Activated naive CD8-positive, alpha-beta T cell treated with anti-CD3 and anti-CD28 coated beads for 36 hours (primary cell): ENCODE measurements at regions not wholly inside any gene's neighbourhood (a gene's known extent, or its start where the extent isn't known, plus 50 kb on each side); places are given as distances from the start of the nearest gene placed in this dataset.

Experiments used
- DNase-seq: peaks from one replicate; pipeline ENCODE4 v3.0.0; 2021
- H3K27ac Mint-ChIP-seq: one replicate; pipeline ENCODE4 v1.8.0; 2022; ENCODE audit warnings: mild to moderate bottlenecking, moderate library complexity, mixed read lengths
- H3K27me3 Mint-ChIP-seq: one replicate; pipeline ENCODE4 v1.8.0; 2022; ENCODE audit warnings: mild to moderate bottlenecking, mixed read lengths
- H3K36me3 Mint-ChIP-seq: one replicate; pipeline ENCODE4 v1.8.0; 2021; ENCODE audit warnings: mild to moderate bottlenecking, mixed read lengths
- H3K4me1 Mint-ChIP-seq: one replicate; pipeline ENCODE4 v1.8.0; 2021; ENCODE audit warnings: mixed read lengths
- H3K4me3 Mint-ChIP-seq: one replicate; pipeline ENCODE4 v1.8.0; 2022; ENCODE audit warnings: mild to moderate bottlenecking, moderate library complexity, mixed read lengths
- H3K9me3 Mint-ChIP-seq: one replicate; pipeline ENCODE4 v1.8.0; 2022; ENCODE audit warnings: mixed read lengths

DNA sequence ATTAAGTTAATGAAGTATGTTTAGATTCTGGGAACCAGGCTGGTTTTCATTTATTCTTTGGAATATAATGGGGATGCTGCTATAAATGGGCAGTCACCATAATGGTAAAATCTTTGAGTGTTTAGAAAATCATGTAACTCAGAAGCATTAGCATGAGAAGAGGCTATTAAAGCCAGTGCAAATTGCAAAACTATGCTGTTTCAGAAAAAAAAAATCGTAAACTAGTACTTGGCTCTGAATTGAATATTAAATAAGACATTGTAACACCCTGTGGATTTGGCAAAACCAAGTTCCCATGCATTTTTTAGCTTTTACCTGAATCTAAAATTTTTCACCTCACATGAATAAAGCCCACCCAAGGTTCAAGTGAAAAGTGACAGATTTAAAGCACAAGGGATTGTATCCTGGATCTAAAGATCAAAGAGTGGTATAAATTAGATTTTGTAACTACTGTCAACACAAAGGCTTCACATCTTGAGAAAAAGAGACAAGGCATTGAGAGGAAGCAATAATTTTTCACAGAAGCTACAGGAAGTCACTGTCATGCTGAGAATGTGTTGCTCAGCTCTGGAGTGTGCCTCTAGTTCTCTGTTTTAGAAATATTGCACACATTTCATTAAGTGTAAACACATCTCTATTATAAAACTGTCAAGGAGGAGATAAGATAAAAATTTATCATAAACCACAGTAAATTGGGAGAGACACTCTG is 142.2 kb downstream of the ABCA8 start:
- Mint-ChIP-seq H3K36me3 (no peaks in the 10 kb centered on the region), H3K27me3 (peaks cover 3% of the 10 kb centered on the region), H3K4me3 (no peak overlapping the region), H3K4me1 (no peaks in the 10 kb centered on the region), H3K27ac (no peak overlapping the region), H3K9me3 (peaks cover 4% of the 10 kb centered on the region)
- DNase-seq, result no peak

DNA sequence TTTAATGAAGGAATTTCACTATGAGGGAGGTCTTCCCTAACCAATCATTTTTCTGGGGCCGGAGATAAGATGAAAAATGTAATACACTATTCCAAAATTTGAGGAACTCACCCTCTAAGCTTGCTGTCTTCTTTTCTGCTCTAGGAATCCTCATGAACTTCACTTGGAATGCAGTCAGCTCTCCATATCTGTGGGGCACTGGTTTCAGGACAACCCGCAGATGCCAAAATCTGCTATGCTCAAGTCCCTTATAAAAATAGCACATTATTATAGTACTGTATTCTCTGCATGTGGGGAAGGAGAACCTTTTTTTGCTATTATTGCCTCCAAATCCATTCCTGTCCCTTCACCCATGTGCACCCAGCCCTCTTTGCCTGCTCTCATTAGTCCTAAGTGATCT is 146.0 kb downstream of the ABCA8 start:
- Mint-ChIP-seq H3K36me3 (no peaks in the 10 kb centered on the region), H3K4me1 (no peaks in the 10 kb centered on the region), H3K4me3 (no peak overlapping the region), H3K27ac (no peak overlapping the region), H3K27me3 (peaks cover 6% of the 10 kb centered on the region), H3K9me3 (peaks cover 4% of the 10 kb centered on the region)
- DNase-seq, result no peak

DNA sequence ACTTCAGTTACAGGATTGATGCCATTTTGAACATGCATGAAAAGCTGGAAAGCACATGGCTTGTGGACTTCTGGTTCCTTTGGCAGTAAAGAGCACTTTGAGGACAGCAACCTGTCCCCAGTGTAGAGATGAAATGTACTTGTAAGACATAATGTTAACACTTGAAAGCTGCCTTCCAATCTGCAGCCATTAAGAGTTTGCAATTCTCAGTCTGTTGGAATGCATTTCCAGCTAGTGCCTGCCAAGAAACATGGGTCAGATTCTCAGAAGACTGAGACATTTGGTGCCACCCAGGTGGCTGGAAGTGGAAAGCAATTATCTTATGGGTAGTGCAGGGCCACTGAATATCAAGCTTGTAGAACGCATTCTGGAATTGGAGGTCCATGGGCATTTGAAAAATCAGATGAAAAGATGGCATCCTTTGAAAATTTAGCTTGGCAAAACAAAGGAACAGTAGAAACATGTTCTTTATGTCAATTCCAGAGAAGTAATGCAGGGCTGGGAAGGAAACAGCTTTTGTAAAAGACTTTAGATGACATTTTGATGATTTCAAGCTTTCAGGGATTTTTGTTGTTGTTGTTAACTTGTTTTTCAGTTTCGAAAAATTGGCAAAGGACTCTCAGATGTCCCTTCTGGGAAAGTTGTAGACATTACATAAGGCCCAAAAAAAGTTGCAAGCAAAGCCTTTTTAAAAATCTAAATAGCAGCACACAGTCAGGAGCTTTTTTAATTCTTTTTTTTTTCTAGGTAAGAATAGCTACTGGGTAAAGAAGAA is 147.0 kb downstream of the ABCA8 start:
- H3K4me1 Mint-ChIP-seq, result no peaks in the 10 kb centered on the region
- no peak overlapping the region for H3K27ac Mint-ChIP-seq
- H3K4me3 Mint-ChIP-seq, result no peak overlapping the region
- peaks cover 6% of the 10 kb centered on the region for H3K27me3 Mint-ChIP-seq
- H3K36me3 Mint-ChIP-seq, result no peaks in the 10 kb centered on the region
- H3K9me3 Mint-ChIP-seq, result peaks cover 4% of the 10 kb centered on the region
- no peak for DNase-seq

DNA sequence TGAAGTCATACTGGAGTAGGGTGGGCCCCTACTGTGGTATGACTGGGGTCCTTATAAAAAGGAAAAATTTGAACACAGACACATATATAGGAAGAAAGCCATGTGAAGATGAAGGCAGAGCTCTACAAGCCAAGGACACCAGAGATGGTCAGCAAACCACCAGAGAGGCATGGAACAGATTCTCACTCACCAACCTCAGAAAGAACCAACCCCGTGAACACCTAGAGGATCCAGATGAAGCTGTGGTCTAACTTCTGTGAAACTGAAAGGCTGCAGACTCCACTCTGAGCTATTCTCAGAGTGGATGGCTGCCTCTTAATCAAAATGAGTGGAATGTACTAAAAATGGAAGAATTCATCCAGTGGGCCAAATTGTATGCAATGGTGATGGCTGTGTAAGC is 149.6 kb downstream of the ABCA8 start:
- Mint-ChIP-seq H3K9me3 (no peaks in the 10 kb centered on the region), H3K36me3 (no peaks in the 10 kb centered on the region), H3K27ac (no peak overlapping the region), H3K4me1 (no peaks in the 10 kb centered on the region), H3K4me3 (no peak overlapping the region), H3K27me3 (peaks cover 6% of the 10 kb centered on the region)
- DNase-seq, result no peak

DNA sequence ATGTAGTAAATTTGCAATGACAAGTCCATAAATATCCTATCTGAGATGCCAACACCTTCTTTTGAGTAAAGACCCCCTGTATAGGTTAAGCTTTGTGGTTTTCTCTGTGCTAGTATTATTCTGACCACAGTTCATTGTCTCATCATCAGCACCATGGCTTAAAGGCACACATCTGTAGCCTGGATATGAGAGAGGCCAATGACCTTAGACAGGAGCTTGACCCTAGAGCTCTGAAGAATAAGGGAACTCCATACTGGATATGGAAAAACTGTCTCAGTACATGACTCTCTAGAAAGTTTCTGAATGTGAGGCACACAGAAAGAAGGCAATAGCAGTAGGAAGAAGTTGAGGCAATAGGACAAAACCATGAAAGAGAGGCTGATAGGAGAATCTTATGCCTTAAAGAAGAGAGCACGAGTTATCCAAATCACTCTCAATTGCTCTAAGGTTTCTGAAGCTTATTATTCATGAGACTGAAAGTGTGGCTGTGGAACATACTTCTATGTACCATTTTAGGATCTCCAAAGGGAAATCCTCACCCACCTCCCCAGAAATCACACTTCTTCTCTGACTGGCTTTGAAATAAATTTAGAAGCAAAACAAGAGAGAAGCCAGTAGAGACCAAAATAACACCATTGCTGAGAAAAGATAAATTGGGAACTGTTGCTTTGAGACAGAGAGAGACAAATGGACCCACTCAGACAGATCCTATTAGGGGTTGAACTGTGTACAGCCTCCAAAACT is 150.2 kb downstream of the ABCA8 start:
- DNase-seq, result no peak
- no peak overlapping the region for H3K27ac Mint-ChIP-seq
- no peak overlapping the region for H3K4me3 Mint-ChIP-seq
- no peaks in the 10 kb centered on the region for H3K4me1 Mint-ChIP-seq
- peaks cover 3% of the 10 kb centered on the region for H3K27me3 Mint-ChIP-seq
- no peaks in the 10 kb centered on the region for H3K36me3 Mint-ChIP-seq
- H3K9me3 Mint-ChIP-seq, result no peaks in the 10 kb centered on the region

DNA sequence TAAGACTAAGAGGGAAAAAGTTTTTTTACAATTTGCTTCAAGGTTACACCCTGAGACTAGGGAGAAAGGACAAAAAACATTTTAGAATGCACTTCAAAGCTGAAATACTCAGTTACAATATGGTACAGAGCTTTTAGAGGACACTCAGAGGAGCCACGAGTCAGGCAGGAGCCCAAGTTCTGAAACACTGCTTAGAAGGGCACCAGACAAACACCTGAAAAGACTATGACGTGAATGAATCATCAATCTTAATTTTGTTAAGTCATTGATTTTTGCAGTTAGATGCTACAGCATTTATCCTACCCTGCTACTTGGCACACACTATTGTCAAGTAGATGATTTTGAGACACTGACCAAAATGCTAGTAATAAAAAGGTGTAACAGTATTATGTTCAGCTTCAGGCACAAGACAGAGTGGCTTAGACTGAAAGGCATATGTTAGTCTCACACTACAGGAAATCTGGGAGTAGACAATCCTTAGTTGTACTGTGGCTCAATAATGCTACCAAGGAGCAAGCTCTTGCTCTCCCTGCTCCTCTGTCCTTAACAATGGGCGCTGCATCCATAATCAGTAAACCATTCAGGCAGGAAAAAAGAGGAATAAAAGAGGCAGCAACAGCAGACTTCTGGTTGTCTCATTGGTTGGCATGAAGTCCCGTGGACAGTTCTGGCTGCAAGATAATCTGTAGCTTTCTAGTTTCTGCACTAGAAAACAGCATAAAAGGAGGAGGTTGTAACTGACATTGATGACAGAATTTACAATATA is 151.8 kb downstream of the ABCA8 start:
- no peaks in the 10 kb centered on the region for H3K9me3 Mint-ChIP-seq
- H3K4me3 Mint-ChIP-seq, result no peak overlapping the region
- H3K27me3 Mint-ChIP-seq, result peaks cover 3% of the 10 kb centered on the region
- no peaks in the 10 kb centered on the region for H3K36me3 Mint-ChIP-seq
- no peak overlapping the region for H3K27ac Mint-ChIP-seq
- no peak for DNase-seq
- H3K4me1 Mint-ChIP-seq, result no peaks in the 10 kb centered on the region

DNA sequence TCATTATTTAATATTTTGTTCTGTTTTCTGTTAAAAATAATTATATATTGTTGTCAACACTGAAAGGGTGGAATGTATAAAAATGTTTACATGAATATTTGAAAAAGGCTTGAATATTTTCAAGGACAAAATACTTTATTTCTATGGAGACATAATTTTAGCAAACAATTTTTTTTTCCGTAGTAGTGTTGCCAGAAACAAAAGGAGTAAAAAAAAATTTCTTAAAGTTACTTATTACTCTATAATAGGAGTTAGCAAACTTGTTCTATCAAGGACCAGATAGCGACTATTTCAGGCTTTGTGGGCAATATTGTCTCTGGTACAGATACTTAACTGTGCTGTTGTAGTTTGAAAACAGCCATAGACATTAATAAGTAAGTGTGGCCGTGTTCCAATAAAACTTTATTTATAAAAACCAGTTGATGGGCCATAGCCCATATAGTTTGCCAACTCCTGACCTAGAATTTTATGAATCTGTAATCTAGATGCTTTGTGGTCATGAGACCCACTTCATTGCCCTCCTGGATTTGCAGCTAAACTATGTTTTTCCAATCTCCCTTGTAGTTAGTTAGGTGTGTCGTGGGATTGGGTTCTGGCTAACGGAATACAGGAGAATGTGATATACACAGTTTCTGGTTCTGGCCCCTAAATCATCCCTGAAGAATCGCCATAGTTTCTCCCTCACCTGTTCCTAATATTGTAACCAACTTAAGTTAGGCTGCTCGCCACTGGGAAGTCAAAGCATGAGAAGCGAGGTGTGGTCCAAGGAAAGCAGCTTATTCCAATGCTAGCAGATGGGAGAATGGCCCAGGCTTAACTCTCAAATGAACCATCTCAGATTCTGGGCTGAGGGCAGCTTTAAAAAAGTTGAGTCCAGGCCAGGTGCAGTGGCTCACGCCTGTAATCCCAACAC is 153.6 kb downstream of the ABCA8 start:
- Mint-ChIP-seq H3K27me3 (peaks cover 3% of the 10 kb centered on the region), H3K27ac (no peak overlapping the region), H3K36me3 (no peaks in the 10 kb centered on the region), H3K4me3 (no peak overlapping the region), H3K4me1 (no peaks in the 10 kb centered on the region), H3K9me3 (no peaks in the 10 kb centered on the region)
- DNase-seq, result no peak

DNA sequence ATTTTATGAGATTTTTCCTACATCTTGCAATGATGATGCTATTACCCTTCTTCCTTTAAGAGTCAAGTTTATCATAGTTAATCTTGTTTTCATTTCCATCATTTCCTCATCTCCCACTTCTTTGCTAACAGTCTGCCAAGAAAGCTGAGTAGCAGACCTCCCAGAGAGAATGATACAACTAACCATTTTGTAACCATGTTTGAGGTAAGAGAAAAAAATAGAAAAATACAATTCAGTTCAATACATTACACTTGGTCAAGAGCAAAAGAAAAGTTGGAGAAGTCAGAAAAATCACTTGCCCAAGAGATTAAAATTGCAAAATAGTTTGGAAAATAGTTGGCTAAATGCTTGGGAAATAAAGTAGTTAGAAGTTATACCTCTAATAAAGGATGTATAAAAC is 154.4 kb downstream of the ABCA8 start:
- no peak for DNase-seq
- no peak overlapping the region for H3K4me3 Mint-ChIP-seq
- no peaks in the 10 kb centered on the region for H3K4me1 Mint-ChIP-seq
- no peaks in the 10 kb centered on the region for H3K9me3 Mint-ChIP-seq
- no peak overlapping the region for H3K27ac Mint-ChIP-seq
- no peaks in the 10 kb centered on the region for H3K36me3 Mint-ChIP-seq
- H3K27me3 Mint-ChIP-seq, result peaks cover 3% of the 10 kb centered on the region

DNA sequence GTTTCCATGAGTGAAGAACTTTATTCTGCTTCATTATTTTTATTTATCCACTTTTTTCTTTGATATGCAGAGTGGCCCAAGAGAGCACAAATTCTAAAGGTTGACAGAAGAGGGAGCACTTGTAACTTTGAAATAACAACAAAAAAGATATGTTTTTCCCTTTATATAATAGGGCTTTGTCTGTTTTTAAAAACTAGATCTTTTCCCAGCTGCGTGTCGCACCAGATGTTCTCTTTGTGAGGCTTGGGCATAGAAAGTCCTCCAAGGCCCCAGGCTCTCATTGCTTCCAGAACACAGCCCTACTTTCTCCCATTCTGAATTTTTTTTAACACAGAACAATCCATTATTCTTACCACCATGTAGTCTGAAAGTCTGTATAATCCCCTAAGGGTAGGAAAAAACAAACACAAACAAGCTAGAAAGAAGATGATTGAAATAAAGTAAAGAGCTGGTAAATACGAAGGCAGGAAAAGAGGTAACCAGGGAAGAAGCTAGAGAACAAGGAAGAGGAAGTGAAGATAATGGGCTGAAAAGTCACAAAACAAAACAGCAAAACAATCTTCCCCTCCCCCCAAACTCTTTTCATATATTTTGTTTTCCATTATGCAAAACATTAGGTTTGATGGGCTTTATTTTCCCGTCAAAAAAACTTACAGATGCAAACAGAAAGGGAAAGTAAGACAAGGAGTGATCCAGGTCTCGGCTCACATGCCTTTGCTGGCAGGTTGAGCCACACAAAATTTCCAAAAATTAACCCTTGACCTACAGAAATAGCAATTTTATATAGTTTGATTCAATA is 160.4 kb downstream of the ABCA8 start:
- Mint-ChIP-seq H3K27me3 (peaks cover 5% of the 10 kb centered on the region), H3K27ac (no peak overlapping the region), H3K4me3 (no peak overlapping the region), H3K4me1 (no peaks in the 10 kb centered on the region), H3K9me3 (no peaks in the 10 kb centered on the region), H3K36me3 (no peaks in the 10 kb centered on the region)
- no peak for DNase-seq

DNA sequence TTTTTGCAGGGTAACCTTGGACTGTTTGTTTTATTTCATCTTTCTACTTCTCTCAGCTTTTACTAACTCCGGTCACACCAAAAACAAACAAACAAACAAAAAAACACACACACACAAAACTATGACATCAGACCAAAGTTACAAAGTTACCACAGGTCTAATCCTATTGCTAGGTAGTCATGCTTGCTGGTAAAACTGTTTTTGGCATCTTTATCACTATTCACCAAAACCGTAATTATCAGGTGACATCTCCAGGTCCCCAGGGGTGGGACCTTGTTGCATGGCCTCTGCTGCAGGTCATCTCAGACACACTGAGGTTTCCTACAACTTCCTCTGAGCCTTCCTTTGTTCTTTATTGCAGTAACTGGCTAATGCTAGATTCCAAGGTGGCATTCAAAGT is 162.3 kb downstream of the ABCA8 start:
- Mint-ChIP-seq H3K9me3 (no peaks in the 10 kb centered on the region), H3K4me3 (no peak overlapping the region), H3K36me3 (no peaks in the 10 kb centered on the region), H3K4me1 (no peaks in the 10 kb centered on the region), H3K27me3 (peaks cover 14% of the 10 kb centered on the region), H3K27ac (no peak overlapping the region)
- no peak for DNase-seq

DNA sequence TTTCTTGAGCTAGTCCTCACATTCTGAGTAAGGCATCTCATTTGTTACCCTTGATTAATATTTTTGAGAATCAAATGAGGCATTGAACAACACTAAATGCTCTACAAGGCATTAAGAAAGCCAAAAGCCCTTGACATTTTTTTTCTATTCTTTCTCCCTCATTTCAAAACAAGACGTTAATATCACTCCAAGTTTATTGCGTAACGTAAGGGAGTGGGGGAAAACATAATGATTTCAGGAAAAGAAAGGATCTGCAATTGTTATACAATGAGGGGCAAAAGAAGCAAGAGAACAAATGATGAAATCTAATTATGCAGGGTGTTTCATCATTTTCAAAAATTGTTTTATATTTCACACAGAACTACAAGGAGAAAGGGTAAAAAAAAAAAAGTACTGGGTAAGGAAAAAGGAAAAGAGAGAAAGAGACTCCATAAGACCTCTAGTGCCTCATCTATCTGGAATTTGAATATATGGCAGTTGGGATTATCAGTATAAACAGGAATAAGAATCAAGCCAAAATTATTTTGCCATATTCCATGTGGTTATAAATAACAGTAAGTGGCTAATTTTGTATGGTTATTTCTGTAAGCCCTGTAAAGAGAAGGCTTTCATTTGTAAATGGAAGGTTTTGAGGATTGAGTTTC is 163.0 kb downstream of the ABCA8 start:
- no peak for DNase-seq
- H3K4me3 Mint-ChIP-seq, result no peak overlapping the region
- no peaks in the 10 kb centered on the region for H3K9me3 Mint-ChIP-seq
- H3K27me3 Mint-ChIP-seq, result peaks cover 14% of the 10 kb centered on the region
- no peak overlapping the region for H3K27ac Mint-ChIP-seq
- H3K36me3 Mint-ChIP-seq, result no peaks in the 10 kb centered on the region
- no peaks in the 10 kb centered on the region for H3K4me1 Mint-ChIP-seq

DNA sequence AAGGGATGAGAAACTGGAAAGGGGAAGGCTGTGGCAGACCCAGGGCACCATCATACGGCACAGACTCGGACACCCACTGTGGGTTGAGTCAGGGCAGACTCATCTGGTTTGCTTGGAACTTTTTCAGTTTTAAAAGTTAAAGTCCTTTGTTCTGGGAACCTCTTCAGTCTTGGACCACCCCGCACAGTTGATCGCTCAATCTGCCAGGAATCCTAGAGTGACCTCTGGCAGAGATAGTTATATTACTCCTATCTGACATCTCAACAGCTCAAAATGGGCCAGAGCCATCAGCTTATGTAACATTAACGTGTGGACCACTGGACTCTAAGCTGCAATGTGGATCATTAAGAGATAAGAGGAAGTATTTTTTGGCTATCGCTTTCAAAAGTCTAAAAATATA is 164.3 kb downstream of the ABCA8 start:
- Mint-ChIP-seq H3K27ac (no peak overlapping the region), H3K36me3 (no peaks in the 10 kb centered on the region), H3K27me3 (peaks cover 18% of the 10 kb centered on the region), H3K9me3 (no peaks in the 10 kb centered on the region), H3K4me1 (no peaks in the 10 kb centered on the region), H3K4me3 (no peak overlapping the region)
- no peak for DNase-seq

DNA sequence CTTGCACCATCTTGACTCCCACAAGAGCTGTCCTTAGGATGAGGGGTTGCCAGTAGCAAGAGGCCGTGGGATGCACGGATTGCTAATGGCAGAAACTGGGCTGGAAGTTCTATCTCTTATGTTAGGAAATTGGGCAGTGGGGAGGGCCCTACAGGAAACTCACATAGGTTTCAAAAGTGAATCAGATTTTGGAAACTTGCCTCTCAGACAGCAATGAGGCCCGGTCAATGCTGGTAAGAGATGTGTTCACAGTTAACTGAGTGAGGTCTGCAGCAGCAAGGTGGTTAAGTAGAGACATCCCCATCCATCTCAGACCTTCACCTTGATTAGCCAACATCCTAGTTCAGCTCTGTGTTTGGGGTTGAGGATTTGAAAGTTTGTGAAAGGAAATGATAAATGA is 164.7 kb downstream of the ABCA8 start:
- Mint-ChIP-seq H3K4me3 (no peak overlapping the region), H3K36me3 (no peaks in the 10 kb centered on the region), H3K27ac (no peak overlapping the region), H3K27me3 (peaks cover 20% of the 10 kb centered on the region), H3K9me3 (no peaks in the 10 kb centered on the region), H3K4me1 (no peaks in the 10 kb centered on the region)
- no peak for DNase-seq
